HG03469 (cell line): ENCODE measurements at regions not wholly inside any gene's neighbourhood (a gene's known extent, or its start where the extent isn't known, plus 50 kb on each side); places are given as distances from the start of the nearest gene placed in this dataset.
"Not testable (repeated sequence)": the region's sequence is repeated elsewhere in the genome, so short reads cannot be mapped to it uniquely, and the experiment has no call there.

Source experiments
- ATAC-seq: cut with Tn5 transposase; IDR thresholded peaks from one replicate; pipeline ENCODE4 v1.9.1; 2021; ENCODE audit warnings: mild to moderate bottlenecking, moderate library complexity, moderate number of reproducible peaks; ENCODE audit not compliant: unreplicated experiment

- not testable (repeated sequence) for ATAC-seq
Observed at GRCh38 chr1:149274493-149274892, 171.1 kb upstream of the NBPF9 start.

- not testable (repeated sequence) for ATAC-seq
Observed at GRCh38 chr1:149275802-149276201, 172.5 kb upstream of the NBPF9 start.

GRCh38 chr1:149276496-149276895, 173.1 kb upstream of the NBPF9 start:
- not testable (repeated sequence) for ATAC-seq

- not testable (repeated sequence) for ATAC-seq
Observed at GRCh38 chr1:149278156-149278555, 174.8 kb upstream of the NBPF9 start.

GRCh38 chr1:149279015-149279414, 175.7 kb upstream of the NBPF9 start:
- ATAC-seq, result not testable (repeated sequence)

- ATAC-seq, result not testable (repeated sequence)
Observed at GRCh38 chr1:149279512-149279911, 176.2 kb upstream of the NBPF9 start.

- ATAC-seq, result not testable (repeated sequence)
Observed at GRCh38 chr1:149284773-149285172, 181.4 kb upstream of the NBPF9 start.

GRCh38 chr1:149285205-149285604, 181.9 kb upstream of the NBPF9 start:
- ATAC-seq, result not testable (repeated sequence)

GRCh38 chr1:149285638-149286037, 182.3 kb upstream of the NBPF9 start:
- ATAC-seq, result not testable (repeated sequence)

- ATAC-seq, result not testable (repeated sequence)
Observed at GRCh38 chr1:149288580-149288979, 185.2 kb upstream of the NBPF9 start.

GRCh38 chr1:149300478-149301218, 174.2 kb upstream of the NBPF19 start:
- ATAC-seq, result not testable (repeated sequence)

GRCh38 chr1:149301282-149301681, 173.6 kb upstream of the NBPF19 start:
- ATAC-seq, result not testable (repeated sequence)

- ATAC-seq, result not testable (repeated sequence)
Observed at GRCh38 chr1:149304796-149305195, 170.0 kb upstream of the NBPF19 start.

- not testable (repeated sequence) for ATAC-seq
Observed at GRCh38 chr1:149307640-149308039, 167.2 kb upstream of the NBPF19 start.

- ATAC-seq, result not testable (repeated sequence)
Observed at GRCh38 chr1:149314921-149315320, 159.9 kb upstream of the NBPF19 start.

GRCh38 chr1:149320971-149321731, 153.7 kb upstream of the NBPF19 start:
- ATAC-seq, result not testable (repeated sequence)

- not testable (repeated sequence) for ATAC-seq
Observed at GRCh38 chr1:149321732-149322016, 153.2 kb upstream of the NBPF19 start.

GRCh38 chr1:149330081-149330335, 144.8 kb upstream of the NBPF19 start:
- not testable (repeated sequence) for ATAC-seq

GRCh38 chr1:149336082-149336481, 138.8 kb upstream of the NBPF19 start:
- not testable (repeated sequence) for ATAC-seq

- ATAC-seq, result not testable (repeated sequence)
Observed at GRCh38 chr1:149338221-149338691, 136.6 kb upstream of the NBPF19 start.

- not testable (repeated sequence) for ATAC-seq
Observed at GRCh38 chr1:149338698-149339097, 136.1 kb upstream of the NBPF19 start.

GRCh38 chr1:149349448-149349847, 125.4 kb upstream of the NBPF19 start:
- not testable (repeated sequence) for ATAC-seq
